Fibroblast of upper back skin (primary cell): ENCODE measurements at regions not wholly inside any gene's neighbourhood (a gene's known extent, or its start where the extent isn't known, plus 50 kb on each side); places are given as distances from the start of the nearest gene placed in this dataset.
"Not testable (repeated sequence)": the region's sequence is repeated elsewhere in the genome, so short reads cannot be mapped to it uniquely, and the experiment has no call there.

Source experiments
- DNase-seq: peaks from one replicate; pipeline ENCODE4 v3.0.0-alpha.2; 2013

GRCh38 chr13:24997367-24997967 is 98.5 kb upstream of the PABPC3 start:
- peak; percentile 37 for DNase-seq

GRCh38 chr13:24998433-24998832 is 97.5 kb upstream of the PABPC3 start:
- no peak for DNase-seq

GRCh38 chr13:25001476-25002206 is 94.3 kb upstream of the PABPC3 start:
- no peak for DNase-seq

DNA sequence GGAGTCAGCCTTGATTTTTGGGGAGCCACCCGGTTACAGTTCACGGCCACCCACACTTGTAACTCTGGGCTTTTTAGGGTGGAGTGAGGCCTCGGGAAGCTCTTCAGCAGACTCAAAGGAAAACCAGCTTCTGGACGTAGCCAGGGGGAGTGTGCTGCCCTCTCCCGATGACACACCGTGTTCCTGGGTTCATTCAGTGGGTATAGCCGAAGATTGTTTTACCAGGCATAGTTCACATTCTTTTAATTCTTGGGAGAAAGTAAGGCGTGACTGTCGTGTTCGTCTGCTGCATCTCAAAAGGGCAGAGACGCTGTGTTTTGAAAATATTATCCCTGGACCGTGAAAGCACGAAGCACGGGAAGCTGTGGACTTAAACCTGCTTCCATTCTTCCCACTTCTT is 93.6 kb upstream of the PABPC3 start:
- peak; percentile 34 for DNase-seq

DNA sequence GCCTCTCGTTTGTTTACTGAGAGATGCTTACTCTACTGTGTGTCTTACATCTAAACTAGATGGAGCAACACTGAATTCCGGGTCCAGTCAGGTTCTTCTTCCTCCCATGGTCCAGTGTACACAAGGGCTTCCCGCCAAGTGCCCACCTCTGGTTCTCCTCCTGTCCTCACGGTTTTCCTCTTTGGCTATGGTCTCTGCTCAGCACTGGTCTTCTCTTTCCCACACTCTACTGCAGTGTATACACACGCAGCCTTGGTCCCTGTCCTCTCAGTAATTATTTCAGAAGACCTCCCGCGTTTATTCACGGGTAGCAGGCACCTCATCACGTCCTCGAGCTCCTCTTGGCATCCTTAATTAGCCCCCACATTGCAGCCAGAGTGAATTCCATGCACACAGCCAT is 91.4 kb upstream of the PABPC3 start:
- not testable (repeated sequence) for DNase-seq

- DNase-seq = peak; percentile 8
Observed at GRCh38 chr13:25005050-25005497, 90.9 kb upstream of the PABPC3 start.

DNA sequence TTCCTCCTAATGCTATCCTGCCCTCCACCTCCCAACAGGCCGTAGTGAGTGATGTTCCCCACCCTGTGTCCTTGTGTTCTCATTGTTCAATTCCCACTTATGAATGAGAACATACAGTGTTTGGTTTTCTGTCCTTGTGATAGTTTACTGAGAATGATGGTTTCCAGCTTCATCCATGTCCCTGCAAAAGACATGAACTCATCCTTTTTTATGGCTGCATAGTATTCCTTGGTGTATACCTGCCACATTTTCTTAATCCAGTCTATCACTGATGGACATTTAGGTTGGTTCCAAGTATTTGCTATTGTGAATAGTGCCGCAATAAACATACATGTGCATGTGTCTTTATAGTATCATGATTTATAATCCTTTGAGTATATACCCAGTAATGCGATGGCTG is 88.5 kb upstream of the PABPC3 start:
- DNase-seq = not testable (repeated sequence)

DNA sequence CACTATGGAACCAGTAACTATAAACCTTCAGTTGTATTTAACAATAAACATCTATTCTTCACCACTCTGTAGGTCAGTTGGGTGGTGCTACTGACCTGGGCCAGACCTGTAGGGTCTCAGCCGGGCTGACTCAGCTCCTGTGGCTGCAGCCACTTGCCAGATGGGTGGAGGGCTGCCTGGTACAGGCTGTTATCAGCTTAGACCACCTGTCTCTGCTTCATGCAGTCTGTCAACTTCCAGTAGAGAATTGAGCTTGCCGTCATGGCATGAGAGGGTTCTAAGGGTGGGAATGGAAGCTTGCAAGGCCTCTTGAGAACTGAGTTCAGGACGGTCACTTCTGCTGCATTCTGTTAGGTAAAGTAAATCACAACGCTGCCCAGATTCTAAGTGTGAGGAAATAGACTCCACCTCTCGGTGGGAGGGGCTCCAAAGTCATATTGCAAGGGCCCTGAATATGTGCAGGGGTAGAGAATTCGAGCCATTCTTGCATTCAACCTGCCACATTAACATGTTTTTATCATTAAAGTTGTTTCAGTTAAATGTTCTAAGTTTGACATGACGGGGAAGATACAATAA is 81.5 kb upstream of the PABPC3 start:
- not testable (repeated sequence) for DNase-seq

- not testable (repeated sequence) for DNase-seq
Observed at GRCh38 chr13:25017176-25017575, 78.8 kb upstream of the PABPC3 start.

GRCh38 chr13:25017808-25018728 is 77.9 kb upstream of the PABPC3 start:
- DNase-seq = not testable (repeated sequence)

GRCh38 chr13:25018729-25019115 is 77.2 kb upstream of the PABPC3 start:
- DNase-seq = no peak

- DNase-seq = not testable (repeated sequence)
Observed at GRCh38 chr13:25019741-25020140, 76.2 kb upstream of the PABPC3 start.

- no peak for DNase-seq
Observed at GRCh38 chr13:25024175-25024574, 71.8 kb upstream of the PABPC3 start.

GRCh38 chr13:25032160-25032559 is 63.8 kb upstream of the PABPC3 start:
- no peak for DNase-seq

GRCh38 chr13:25034173-25034572 is 61.8 kb upstream of the PABPC3 start:
- DNase-seq = no peak

GRCh38 chr13:25037057-25037813 is 58.7 kb upstream of the PABPC3 start:
- peak; percentile 50 for DNase-seq

GRCh38 chr13:25042151-25042865 is 53.6 kb upstream of the PABPC3 start:
- no peak for DNase-seq

DNA sequence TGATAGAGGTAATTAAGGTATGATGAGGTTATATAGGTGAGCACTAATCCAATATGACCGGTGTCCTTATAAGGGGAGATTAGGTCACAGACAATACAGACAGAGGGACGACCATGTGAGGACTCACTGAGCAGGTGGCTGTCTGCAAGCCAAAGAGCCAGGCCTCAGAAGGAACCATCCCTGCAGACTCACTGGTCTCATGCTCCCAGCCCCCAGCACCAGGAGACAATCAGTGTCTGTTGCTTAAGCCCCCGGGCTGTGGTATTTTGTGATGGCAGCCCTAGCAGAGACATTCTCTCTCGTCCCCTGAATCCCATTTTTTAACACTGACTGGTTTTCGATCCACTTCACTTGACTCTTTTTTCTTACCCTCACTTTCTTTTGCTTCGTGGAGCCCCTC is 51.9 kb upstream of the PABPC3 start:
- no peak for DNase-seq
